ENCODE measurements at regions not wholly inside any gene's neighbourhood (a gene's known extent, or its start where the extent isn't known, plus 50 kb on each side); places are given as distances from the start of the nearest gene placed in this dataset.
A peak's percentile ranks its signal among the peaks of the same experiment; 100 is the strongest.

DNA sequence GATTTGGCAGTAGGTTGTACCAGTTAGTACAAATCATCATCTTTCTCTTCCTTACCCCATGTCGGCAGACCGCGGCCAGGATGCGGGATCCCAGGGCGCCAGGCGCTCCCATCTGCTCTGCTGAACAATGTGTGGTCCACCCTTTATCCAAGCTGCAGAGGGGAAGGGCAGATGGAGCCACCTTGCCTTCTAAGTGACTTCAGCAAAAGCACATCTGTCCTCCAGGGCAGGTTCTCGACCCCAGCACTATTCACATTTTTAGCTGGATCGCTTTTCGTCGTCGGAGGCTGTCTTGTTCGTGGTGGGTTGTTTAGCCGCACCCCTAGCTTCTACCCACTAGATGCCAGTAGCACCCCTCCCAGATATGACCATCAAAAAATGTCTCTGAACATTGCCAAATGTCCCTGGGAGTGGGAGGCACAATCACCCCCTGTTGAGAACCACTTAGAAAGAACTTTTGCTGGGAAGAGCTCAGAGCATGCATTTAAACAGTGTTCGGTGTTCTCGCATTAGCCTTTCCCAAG is 58.1 kb upstream of the SIM2 start:
- TF ChIP-seq EZH2phosphoT487 (IDR thresholded peaks at IDR 0.05; ENCODE audit: borderline replicate concordance), result no peak
- TF ChIP-seq CTCF (IDR thresholded peaks at IDR 0.05 in 2 of 3, conservative IDR thresholded peaks at IDR 0.05 in 1 of 3; ENCODE audit: borderline replicate concordance in 1 of 3, insufficient read depth in 1 of 3, low read depth in 2 of 3, low read length in 2 of 3), result peak in 2 of 3 experiments; percentile 16 to 19; a peak in 1 of 6 replicates
- TF ChIP-seq POLR2A (IDR thresholded peaks at IDR 0.05; ENCODE audit: borderline replicate concordance, extremely low read depth, insufficient read depth, insufficient read length), result no peak
- TF ChIP-seq ZNF274 (IDR thresholded peaks at IDR 0.05; ENCODE audit: low read depth, low read length), result no peak
- no peak for TF ChIP-seq SRF (IDR thresholded peaks at IDR 0.05; ENCODE audit: low read depth)
- TF ChIP-seq FOSL1 (IDR thresholded peaks at IDR 0.05; ENCODE audit: low read depth), result no peak
